ENCODE measurements at regions not wholly inside any gene's neighbourhood (a gene's known extent, or its start where the extent isn't known, plus 50 kb on each side); places are given as distances from the start of the nearest gene placed in this dataset.

GRCh38 chr6:4327841-4328240 is 192.5 kb upstream of the ECI2 start:
- ATAC-seq (ENCODE audit: low FRiP score): no peak
- DNase-seq (ENCODE audit: low spot score): no peak
- TF ChIP-seq CTCF (IDR thresholded peaks at IDR 0.05): no peak

- no peak for TF ChIP-seq CTCF (IDR thresholded peaks at IDR 0.05)
- ATAC-seq (ENCODE audit: low FRiP score): no peak
- no peak for DNase-seq (ENCODE audit: low spot score)
Measured at GRCh38 chr6:4324746-4325145, 189.4 kb upstream of the ECI2 start.

GRCh38 chr6:4323322-4323721 is 187.9 kb upstream of the ECI2 start:
- TF ChIP-seq CTCF (IDR thresholded peaks at IDR 0.05): no peak
- DNase-seq (ENCODE audit: low spot score) (no peak), ATAC-seq (ENCODE audit: low FRiP score) (peak; percentile 41)

GRCh38 chr6:4322846-4323309 is 187.5 kb upstream of the ECI2 start:
- DNase-seq (ENCODE audit: low spot score): no peak
- no peak for TF ChIP-seq CTCF (IDR thresholded peaks at IDR 0.05)
- peak; percentile 50 for ATAC-seq (ENCODE audit: low FRiP score)

GRCh38 chr6:4322134-4322845 is 186.9 kb upstream of the ECI2 start:
- DNase-seq (ENCODE audit: low spot score) (no peak), ATAC-seq (ENCODE audit: low FRiP score) (no peak)
- TF ChIP-seq CTCF (IDR thresholded peaks at IDR 0.05): no peak

- TF ChIP-seq CTCF (IDR thresholded peaks at IDR 0.05): no peak
- DNase-seq (ENCODE audit: low spot score): no peak
- peak; percentile 90 for ATAC-seq (ENCODE audit: low FRiP score)
Measured at GRCh38 chr6:4320860-4321259, 185.5 kb upstream of the ECI2 start.

- ATAC-seq (ENCODE audit: low FRiP score) (no peak), DNase-seq (ENCODE audit: low spot score) (no peak)
- no peak for TF ChIP-seq CTCF (IDR thresholded peaks at IDR 0.05)
Measured at GRCh38 chr6:4319981-4320683, 184.8 kb upstream of the ECI2 start.
